ENCODE measurements at regions not wholly inside any gene's neighbourhood (a gene's known extent, or its start where the extent isn't known, plus 50 kb on each side); places are given as distances from the start of the nearest gene placed in this dataset.

DNA sequence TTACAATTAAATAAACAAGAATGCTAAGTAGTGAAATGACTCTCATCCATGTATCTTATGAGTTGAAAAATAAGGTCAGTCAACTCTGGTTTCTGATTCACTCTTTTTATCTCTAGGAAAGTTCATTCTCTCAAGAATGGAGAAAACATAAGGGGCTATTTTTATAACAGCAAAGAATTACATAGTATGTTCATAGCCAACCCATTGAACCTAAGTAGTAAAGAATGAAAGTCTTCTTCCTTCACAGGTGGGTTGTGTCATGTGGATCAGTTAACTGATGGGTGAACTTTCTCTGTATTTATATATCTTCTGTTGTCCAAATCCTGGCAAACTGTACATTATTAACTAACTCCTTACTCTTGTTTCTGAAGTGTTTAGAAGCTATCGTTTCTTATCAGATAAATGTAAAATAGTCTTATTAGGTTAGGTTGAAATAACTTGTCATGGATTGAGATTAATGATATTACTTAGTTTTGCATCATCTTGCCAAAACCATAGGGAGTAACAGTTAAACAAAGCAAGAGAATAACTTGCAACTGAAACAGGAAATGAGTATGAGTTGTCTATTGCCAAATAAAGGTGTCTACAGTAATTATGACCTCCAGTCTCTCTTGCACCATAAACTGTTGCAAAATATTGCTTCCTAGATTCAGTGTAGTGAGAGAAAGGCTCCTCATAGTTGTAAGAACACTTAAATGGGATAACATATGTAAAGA lies 86.8 kb downstream of the ANKRD7 start:
- Histone ChIP-seq H3K9me3 (peaks cover 0 to 15% (median 0%) of the 10 kb centered on the region in 4 donors), H3K27ac (no peak overlapping the region)

DNA sequence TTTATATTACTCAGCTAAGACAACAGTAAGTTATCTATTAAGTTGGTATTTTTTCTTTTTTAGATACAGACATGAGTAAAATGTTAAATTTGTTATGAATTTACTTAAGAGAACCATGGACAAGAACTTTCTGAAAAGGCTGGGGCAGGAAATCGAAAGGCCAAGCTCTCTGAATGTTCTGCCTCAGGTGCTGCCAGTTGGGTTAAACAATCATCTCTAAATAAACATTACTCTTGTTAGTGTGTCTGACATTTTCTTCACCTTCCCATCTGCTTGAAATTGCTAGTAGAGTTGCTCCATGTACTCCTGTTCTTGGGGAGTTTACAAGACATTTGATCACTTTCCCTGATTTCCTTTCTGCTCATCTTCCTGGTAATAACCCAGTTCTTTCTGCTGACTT lies 87.5 kb downstream of the ANKRD7 start:
- no peaks in the 10 kb centered on the region for H3K4me1 ChIP-seq
- no peaks in the 10 kb centered on the region for H3K27me3 ChIP-seq
- peaks cover 0 to 15% (median 0%) of the 10 kb centered on the region in 4 donors for H3K9me3 ChIP-seq
- TF ChIP-seq, protein P1, sequence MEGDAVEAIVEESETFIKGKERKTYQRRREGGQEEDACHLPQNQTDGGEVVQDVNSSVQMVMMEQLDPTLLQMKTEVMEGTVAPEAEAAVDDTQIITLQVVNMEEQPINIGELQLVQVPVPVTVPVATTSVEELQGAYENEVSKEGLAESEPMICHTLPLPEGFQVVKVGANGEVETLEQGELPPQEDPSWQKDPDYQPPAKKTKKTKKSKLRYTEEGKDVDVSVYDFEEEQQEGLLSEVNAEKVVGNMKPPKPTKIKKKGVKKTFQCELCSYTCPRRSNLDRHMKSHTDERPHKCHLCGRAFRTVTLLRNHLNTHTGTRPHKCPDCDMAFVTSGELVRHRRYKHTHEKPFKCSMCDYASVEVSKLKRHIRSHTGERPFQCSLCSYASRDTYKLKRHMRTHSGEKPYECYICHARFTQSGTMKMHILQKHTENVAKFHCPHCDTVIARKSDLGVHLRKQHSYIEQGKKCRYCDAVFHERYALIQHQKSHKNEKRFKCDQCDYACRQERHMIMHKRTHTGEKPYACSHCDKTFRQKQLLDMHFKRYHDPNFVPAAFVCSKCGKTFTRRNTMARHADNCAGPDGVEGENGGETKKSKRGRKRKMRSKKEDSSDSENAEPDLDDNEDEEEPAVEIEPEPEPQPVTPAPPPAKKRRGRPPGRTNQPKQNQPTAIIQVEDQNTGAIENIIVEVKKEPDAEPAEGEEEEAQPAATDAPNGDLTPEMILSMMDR (IDR thresholded peaks at IDR 0.05) = no peak
- TF ChIP-seq POLR2A (IDR thresholded peaks at IDR 0.05) (no peak), EP300 (IDR thresholded peaks at IDR 0.05) (no peak)
- H3K4me3 ChIP-seq = no peak overlapping the region
- no peaks in the 10 kb centered on the region for H3K36me3 ChIP-seq
- WGBS, 2 donors = 61 to 67% methylated on average over 1 of the region's 1 CpG
- DNase-seq (ENCODE audit: low spot score in 2 of 2) = no peak
- H3K27ac ChIP-seq = no peak overlapping the region

More for the DNA sequence above, 86.8 kb downstream of the ANKRD7 start:
- H3K27me3 ChIP-seq = no peaks in the 10 kb centered on the region
- H3K4me1 ChIP-seq = no peaks in the 10 kb centered on the region
- no peaks in the 10 kb centered on the region for H3K36me3 ChIP-seq
- no peak overlapping the region for H3K4me3 ChIP-seq
- 66% methylated on average over 1 of the region's 1 CpG for WGBS, 2 donors
- TF ChIP-seq EP300 (IDR thresholded peaks at IDR 0.05) (no peak), POLR2A (IDR thresholded peaks at IDR 0.05) (no peak)
- TF ChIP-seq, protein P1 (IDR thresholded peaks at IDR 0.05) = no peak
- DNase-seq (ENCODE audit: low spot score in 2 of 2) = no peak

DNA sequence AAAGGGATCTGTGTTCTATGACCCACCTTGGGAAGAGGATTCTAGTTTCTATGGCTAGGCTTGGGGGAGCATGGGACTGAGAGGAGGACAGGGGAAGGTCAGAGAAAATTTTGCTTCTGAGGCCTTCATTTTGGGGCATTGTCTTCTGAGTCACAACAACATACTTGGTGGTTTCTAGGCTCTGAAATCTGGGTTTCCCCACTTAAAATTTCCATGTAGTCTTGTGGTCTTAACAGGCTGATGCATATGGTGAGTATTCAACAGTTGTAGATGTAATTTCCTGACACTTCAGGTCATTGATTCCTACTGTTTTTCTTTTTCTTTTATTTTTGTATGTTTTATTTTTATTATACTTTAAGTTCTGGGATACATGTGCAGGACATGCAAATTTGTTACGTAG lies 88.5 kb downstream of the ANKRD7 start:
- 96 to 97% methylated on average over 1 of the region's 1 CpG for WGBS, 2 donors
- H3K4me3 ChIP-seq = no peak overlapping the region
- no peaks in the 10 kb centered on the region for H3K36me3 ChIP-seq
- H3K4me1 ChIP-seq = no peaks in the 10 kb centered on the region
- no peak overlapping the region for H3K27ac ChIP-seq
- TF ChIP-seq EP300 (IDR thresholded peaks at IDR 0.05) = no peak
- TF ChIP-seq, protein P1 (IDR thresholded peaks at IDR 0.05) = no peak
- no peak for TF ChIP-seq POLR2A (IDR thresholded peaks at IDR 0.05)
- H3K27me3 ChIP-seq = no peaks in the 10 kb centered on the region
- H3K9me3 ChIP-seq = peaks cover 0 to 15% (median 0%) of the 10 kb centered on the region in 4 donors
- DNase-seq (ENCODE audit: low spot score in 2 of 2) = no peak

DNA sequence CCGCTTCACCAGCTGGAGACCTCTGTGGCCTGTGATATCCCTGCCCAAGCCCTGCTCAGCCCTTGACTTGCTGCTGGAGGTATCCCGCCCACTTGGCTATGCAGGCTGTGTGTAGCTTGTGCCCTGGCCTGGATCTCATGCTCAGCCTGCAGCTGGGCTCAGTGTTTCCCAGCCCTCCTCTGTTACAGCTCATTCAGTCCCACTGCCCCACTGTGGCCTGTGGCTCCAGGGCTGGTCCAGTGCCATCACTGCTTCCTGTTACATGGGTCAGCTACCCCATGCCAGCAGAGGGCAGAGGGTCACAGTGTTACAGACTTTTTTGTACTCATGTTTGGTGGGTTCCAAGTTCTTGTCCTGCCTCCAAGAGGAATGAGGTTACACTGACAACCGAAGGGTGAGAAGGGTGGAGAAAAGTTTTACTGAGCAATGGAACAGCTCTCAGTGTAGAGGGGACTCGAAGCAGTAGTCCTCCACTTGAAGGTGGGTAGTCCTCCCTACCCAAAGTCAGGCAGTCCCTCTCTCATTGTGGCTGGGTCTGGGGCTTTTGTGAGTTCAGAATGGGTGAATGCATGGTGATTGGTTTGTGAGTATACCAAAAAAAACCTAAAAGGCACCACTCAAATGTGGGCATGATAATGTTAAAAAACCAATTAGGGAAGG lies 100.4 kb downstream of the ANKRD7 start:
- WGBS, 2 donors = 79 to 84% methylated on average over 4 of the region's 4 CpGs
- no peaks in the 10 kb centered on the region for H3K4me1 ChIP-seq
- TF ChIP-seq POLR2A (IDR thresholded peaks at IDR 0.05) (no peak), EP300 (IDR thresholded peaks at IDR 0.05) (no peak)
- TF ChIP-seq, protein P1 (IDR thresholded peaks at IDR 0.05) = no peak
- H3K27ac ChIP-seq = no peak overlapping the region
- H3K27me3 ChIP-seq = no peaks in the 10 kb centered on the region
- H3K4me3 ChIP-seq = no peak overlapping the region
- DNase-seq (ENCODE audit: low spot score in 2 of 2) = no peak
- H3K9me3 ChIP-seq = no peaks in the 10 kb centered on the region
- no peaks in the 10 kb centered on the region for H3K36me3 ChIP-seq

DNA sequence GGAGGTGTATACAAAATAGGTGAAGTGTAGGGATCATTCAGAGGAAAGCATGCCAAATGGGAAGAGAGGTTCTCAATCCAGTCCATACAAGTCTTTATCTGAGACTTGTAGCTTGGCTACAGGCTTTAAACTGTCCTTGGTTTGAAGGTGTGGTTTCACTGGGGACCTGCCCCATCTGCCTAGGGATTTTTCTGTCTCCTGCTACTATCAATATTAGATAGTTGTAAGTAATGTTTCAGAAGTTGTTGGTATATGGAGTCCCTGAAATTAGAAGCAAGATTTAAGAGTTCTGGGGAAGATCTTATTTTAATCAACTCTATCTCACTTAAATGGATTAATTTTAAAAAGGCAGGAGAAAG lies 100.9 kb downstream of the ANKRD7 start:
- H3K4me1 ChIP-seq = no peaks in the 10 kb centered on the region
- H3K36me3 ChIP-seq = no peaks in the 10 kb centered on the region
- DNase-seq (ENCODE audit: low spot score in 2 of 2) = no peak
- H3K4me3 ChIP-seq = no peak overlapping the region
- H3K27ac ChIP-seq = no peak overlapping the region
- no peaks in the 10 kb centered on the region for H3K9me3 ChIP-seq
- no peaks in the 10 kb centered on the region for H3K27me3 ChIP-seq
- TF ChIP-seq, protein P1 (IDR thresholded peaks at IDR 0.05) = no peak
- TF ChIP-seq EP300 (IDR thresholded peaks at IDR 0.05) = no peak
- no peak for TF ChIP-seq POLR2A (IDR thresholded peaks at IDR 0.05)

All from tibial nerve (tissue), 4 donors.